GM12878 (cell line): ENCODE measurements at regions not wholly inside any gene's neighbourhood (a gene's known extent, or its start where the extent isn't known, plus 50 kb on each side); places are given as distances from the start of the nearest gene placed in this dataset.

Experiments used
- BCL11A ChIP-seq: IDR thresholded peaks from 2 replicates; pipeline ENCODE4 v1.6.1; 2011; ENCODE audit warnings: low read depth, low read length
- ETV6 ChIP-seq, 2 experiments: fragments of 450-650 bp in 1 of 2; IDR thresholded peaks in 1 of 2; conservative IDR thresholded peaks in 1 of 2; 2 replicates each; pipeline ENCODE4 v1.6.1; 2014; ENCODE audit warnings: antibody characterized with exemption in 1 of 2, borderline replicate concordance in 1 of 2, low read depth in 1 of 2, mild to moderate bottlenecking in 1 of 2, moderate library complexity in 1 of 2
- HCFC1 ChIP-seq: fragments of 150-350 bp; IDR thresholded peaks from 2 replicates; pipeline ENCODE4 v1.6.1; 2014; ENCODE audit warnings: low read length
- KDM1A ChIP-seq: fragments of 200-600 bp; sonication (generic); IDR thresholded peaks from 2 replicates; pipeline ENCODE4 v1.6.1; 2016; ENCODE audit warnings: borderline replicate concordance
- SIX5 ChIP-seq: IDR thresholded peaks from 2 replicates; pipeline ENCODE4 v1.6.1; 2011; ENCODE audit warnings: mild to moderate bottlenecking, low read depth, low read length, moderate library complexity; ENCODE audit not compliant: severe bottlenecking
- SMC3 ChIP-seq: IDR thresholded peaks from 2 replicates; pipeline ENCODE4 v1.6.1; 2011; ENCODE audit warnings: low read length, improper control_type of control experiment, borderline replicate concordance
- TARDBP ChIP-seq: IDR thresholded peaks from 2 replicates; pipeline ENCODE4 v1.6.1; 2016; ENCODE audit warnings: borderline replicate concordance
- TF ChIP-seq, protein P1 (sequence below), 3 experiments: IDR thresholded peaks in 2 of 3; conservative IDR thresholded peaks in 1 of 3; 2 replicates each; pipeline ENCODE4 v1.5.1; 2011; ENCODE audit warnings: low read depth in 3 of 3, low read length in 3 of 3, mild to moderate bottlenecking in 3 of 3, control low read depth in 2 of 3, moderate library complexity in 2 of 3, inconsistent platforms in 1 of 3, mixed read lengths in 1 of 3; ENCODE audit not compliant: control insufficient read depth in 2 of 3, insufficient read depth in 1 of 3; ENCODE audit errors: extremely low read depth in 1 of 3
- TF ChIP-seq, protein P2 (sequence below): IDR thresholded peaks from 2 replicates; pipeline ENCODE4 v1.6.1; 2012; ENCODE audit warnings: low read depth, low read length, improper control_type of control experiment

DNA sequence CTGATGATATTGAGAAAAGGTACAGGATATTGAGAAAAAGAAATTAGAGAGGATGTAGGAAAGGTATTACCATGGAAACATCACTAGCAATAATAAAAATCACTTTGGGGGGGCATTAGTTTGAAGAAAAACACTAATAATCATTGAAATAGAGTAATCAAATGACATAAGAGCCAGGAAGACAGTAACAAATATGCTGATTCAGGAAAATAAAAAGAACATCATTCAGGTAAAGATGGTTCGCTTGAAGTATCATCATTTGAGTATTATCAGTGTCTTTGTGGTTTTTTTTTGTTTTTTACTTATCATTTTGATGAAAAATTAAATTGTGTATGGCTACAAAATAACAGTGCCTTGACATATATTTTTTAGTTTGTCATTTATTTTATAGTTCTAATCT lies 164.5 kb downstream of the IFI44 start:
- TF ChIP-seq, protein P1, sequence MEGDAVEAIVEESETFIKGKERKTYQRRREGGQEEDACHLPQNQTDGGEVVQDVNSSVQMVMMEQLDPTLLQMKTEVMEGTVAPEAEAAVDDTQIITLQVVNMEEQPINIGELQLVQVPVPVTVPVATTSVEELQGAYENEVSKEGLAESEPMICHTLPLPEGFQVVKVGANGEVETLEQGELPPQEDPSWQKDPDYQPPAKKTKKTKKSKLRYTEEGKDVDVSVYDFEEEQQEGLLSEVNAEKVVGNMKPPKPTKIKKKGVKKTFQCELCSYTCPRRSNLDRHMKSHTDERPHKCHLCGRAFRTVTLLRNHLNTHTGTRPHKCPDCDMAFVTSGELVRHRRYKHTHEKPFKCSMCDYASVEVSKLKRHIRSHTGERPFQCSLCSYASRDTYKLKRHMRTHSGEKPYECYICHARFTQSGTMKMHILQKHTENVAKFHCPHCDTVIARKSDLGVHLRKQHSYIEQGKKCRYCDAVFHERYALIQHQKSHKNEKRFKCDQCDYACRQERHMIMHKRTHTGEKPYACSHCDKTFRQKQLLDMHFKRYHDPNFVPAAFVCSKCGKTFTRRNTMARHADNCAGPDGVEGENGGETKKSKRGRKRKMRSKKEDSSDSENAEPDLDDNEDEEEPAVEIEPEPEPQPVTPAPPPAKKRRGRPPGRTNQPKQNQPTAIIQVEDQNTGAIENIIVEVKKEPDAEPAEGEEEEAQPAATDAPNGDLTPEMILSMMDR (IDR thresholded peaks at IDR 0.05 in 2 of 3, conservative IDR thresholded peaks at IDR 0.05 in 1 of 3; ENCODE audit: control insufficient read depth in 2 of 3, extremely low read depth in 1 of 3, insufficient read depth in 1 of 3, low read depth in 3 of 3, low read length in 3 of 3), result no peak
- TF ChIP-seq SMC3 (no peak), TARDBP (no peak), ETV6 (conservative IDR thresholded peaks at IDR 0.05 in 1 of 2, IDR thresholded peaks at IDR 0.05 in 1 of 2; ENCODE audit: borderline replicate concordance in 1 of 2, low read depth in 1 of 2) (no peak), HCFC1 (no peak), SIX5 (no peak), KDM1A (no peak), BCL11A (no peak)
- TF ChIP-seq, protein P2, sequence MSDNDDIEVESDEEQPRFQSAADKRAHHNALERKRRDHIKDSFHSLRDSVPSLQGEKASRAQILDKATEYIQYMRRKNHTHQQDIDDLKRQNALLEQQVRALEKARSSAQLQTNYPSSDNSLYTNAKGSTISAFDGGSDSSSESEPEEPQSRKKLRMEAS, result no peak
